Stimulated activated CD8-positive, alpha-beta memory T cell treated with anti-CD3 and anti-CD28 coated beads, Interleukin-15, amount 100 ng/mL, for 1 hour (primary cell): ENCODE measurements at regions not wholly inside any gene's neighbourhood (a gene's known extent, or its start where the extent isn't known, plus 50 kb on each side); places are given as distances from the start of the nearest gene placed in this dataset.
A peak's percentile ranks its signal among the peaks of the same experiment; 100 is the strongest.

Experiments used
- DNase-seq: peaks from one replicate; pipeline ENCODE4 v3.0.0-alpha.2; 2020; ENCODE audit warnings: low read depth

- no peak for DNase-seq
Measured at GRCh38 chr12:46131732-46132469, 136.9 kb downstream of the SLC38A1 start.

GRCh38 chr12:46127656-46128055, 137.3 kb upstream of the SCAF11 start:
- no peak for DNase-seq

- DNase-seq, result no peak
Measured at GRCh38 chr12:46126050-46126727, 135.8 kb upstream of the SCAF11 start.

GRCh38 chr12:46124848-46125619, 134.7 kb upstream of the SCAF11 start:
- DNase-seq, result peak; percentile 22

DNA sequence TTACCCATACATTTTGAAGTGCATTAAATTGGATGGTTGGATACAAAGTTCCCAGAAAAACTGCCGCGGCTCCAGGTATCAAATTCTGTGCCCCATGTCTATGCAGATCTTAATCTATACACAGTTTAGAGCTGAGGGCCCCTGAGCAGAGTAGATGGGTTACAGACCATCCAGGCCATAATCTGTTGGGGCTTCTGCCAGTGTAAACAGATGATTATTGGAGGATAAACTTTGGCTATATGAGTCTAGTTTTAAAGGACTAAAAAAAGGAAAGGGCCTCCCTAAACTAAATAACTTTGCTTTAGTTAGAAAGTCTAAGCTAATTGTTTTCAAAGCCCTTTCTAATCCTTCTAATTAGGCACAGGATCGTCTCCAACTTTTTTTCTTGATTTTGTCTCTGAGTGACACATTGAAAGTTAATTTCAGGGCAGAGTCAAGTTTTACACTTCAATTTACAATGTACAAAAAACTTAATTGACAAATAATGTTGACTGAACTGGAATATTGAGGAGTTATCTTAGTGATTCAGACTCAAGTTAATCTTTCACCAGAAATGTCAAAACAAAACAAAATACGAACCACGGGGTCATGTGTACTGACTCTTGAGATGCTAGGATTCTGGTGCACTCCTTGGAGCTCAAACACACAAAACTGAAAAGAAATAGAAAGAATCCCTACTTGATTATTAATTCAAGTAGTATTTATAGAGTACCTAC, 133.9 kb upstream of the SCAF11 start:
- no peak for DNase-seq

- no peak for DNase-seq
Measured at GRCh38 chr12:46112364-46112763, 122.0 kb upstream of the SCAF11 start.

GRCh38 chr12:46111715-46112114, 121.3 kb upstream of the SCAF11 start:
- no peak for DNase-seq

DNA sequence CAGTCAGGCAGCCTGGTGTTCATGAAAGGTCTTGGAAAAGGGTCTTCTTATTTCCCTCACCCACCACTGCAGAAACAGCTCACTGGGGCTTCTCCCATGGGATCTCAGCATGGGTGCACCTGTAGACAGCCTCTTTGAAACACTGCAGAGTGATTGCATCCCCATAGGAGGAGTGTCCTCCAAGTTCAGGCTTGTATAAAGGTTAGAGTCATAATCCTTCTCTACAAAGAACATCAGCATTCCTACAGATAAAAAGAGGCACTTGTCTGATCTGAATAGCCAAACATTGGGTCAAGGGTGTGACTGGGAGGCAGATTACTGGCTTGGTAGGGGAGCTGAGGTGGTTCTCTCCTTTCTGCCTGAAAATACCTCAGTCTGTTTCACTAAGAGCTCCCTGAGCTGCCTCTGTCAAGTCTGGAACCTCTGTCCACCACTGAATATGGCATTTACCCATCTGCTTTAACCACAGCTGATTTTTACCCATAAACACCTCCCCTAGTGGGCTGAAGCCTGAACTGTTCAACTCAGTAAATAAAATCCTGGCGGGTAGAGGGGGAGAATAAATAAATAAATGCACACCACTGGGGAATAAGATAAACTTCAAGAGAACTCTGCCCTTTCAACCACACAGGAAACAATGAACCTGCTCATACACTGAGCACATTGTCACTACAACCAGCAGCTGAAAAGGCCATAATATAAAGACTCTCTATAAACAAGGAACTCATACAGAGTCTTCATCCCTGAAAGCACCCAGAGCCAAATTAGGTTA, 120.7 kb upstream of the SCAF11 start:
- DNase-seq, result no peak

- DNase-seq, result no peak
Measured at GRCh38 chr12:46110223-46110611, 119.8 kb upstream of the SCAF11 start.

GRCh38 chr12:46109343-46110222, 119.2 kb upstream of the SCAF11 start:
- no peak for DNase-seq

DNA sequence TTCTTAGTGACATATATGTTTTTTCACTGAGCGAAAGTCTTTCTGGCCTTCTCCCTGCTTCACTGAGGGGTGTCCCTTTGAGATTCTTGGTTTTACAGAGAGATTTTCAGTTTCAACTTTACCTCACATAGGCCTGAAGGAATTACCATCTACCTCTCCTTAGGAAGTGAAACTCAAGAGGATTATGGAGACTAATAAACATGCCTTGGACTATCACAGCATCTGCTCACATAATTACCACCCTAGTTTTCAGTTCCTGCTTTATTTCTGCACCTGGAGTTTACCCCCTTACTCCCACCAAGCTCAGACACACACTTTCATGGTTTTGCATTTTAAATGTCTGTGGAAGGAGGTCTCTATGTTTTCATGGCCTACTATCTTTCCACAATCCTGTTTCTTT, 118.3 kb upstream of the SCAF11 start:
- no peak for DNase-seq

- DNase-seq, result no peak
Measured at GRCh38 chr12:46107591-46107990, 117.2 kb upstream of the SCAF11 start.

GRCh38 chr12:46105735-46106134, 115.4 kb upstream of the SCAF11 start:
- DNase-seq, result no peak

DNA sequence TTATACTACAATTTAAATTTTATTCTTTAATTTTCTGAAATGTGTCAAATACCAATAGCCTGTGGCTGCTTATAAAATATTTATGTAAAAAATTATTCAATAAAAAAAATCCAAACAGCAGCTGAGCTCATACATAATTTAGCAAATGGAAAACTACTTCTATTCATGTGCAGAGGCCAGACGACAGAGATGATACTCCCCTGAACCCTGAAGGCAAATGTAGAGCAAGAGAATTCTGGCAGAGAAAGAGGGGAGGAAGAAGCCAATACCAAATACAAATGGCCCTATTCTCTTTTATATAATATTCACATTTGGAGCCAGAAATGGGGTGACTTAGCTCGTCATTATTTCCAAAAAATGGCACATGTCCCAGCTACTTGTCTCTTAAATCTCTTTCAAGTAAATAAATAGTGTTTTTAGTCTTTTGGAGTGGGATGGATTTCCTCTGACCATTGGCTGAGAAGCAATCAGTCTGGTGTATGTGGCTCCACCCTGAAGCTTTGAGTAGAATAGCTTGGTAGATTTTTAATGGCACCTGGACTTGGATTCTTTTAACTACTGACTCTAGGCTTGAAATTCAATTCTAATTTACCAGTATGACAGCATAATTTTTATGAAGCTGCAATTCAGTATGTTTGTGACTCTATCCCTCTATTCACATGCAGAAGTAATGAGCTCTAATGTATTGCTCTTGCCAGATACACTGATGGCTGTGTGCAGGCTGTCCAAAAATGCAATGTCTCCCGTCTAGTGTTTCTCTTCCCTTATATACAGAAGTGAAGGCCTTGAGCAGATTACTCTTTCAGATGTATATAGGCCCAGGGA, 113.4 kb upstream of the SCAF11 start:
- DNase-seq, result no peak

DNA sequence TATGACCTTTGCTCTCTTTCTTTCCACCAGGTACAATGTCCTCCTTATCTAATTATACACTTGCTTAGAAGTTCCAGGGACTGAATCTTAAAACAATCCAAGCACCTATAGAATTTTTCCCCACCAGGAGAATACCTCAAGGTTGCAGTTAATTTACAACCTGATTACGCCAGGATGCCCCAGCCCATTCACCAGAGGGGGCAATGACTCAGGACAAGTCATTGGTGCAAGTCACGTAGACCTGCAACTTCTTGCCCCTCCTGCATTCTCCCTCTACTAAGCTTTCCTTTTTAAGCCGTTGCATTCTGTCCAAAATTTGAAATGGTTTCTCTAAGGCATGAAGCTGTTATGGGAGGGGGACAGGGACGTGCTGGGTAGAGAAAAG, 111.1 kb upstream of the SCAF11 start:
- no peak for DNase-seq

DNA sequence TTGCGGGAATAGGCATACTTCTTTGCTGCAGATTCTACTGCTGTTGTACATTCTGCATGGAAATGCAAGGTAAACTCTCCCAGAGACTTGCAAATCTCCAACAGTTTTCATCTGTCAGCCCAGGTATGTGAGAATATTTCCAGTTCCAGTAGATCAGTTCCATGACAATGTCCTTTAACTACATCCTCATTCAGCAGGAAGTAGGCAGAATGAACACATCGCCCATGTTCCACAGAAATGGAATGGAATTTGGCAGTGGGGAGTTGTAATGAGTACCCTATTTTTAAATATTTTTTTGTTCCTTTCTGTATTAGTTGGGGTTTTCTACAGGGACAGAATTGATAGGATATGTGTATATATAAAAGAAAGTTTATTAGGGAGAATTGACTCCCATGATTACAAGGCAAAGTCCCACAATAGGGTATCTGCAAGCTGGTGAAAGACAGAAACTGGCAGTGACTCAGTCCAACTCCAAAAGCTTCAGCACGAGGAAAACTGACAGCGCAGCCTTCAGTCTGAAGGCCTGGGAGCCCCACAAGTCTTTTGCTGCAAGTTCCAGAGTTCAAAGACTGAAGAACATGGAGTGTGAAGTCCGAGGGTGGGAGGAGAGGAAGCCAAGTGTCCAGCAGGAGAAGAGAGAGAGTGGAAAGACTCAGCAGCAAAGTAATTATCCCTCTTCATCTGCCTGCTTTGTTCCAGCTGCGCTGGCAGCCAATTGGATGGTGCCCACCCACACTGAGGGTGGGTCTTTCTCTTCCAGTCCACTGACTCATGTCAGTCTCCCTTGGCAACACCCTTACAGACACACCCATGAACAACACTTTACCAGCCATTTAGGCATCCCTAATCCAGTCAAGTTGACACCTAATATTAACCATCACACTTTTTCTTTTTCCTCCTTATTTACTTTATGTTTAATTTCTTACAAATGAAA, 110.4 kb upstream of the SCAF11 start:
- no peak for DNase-seq

DNA sequence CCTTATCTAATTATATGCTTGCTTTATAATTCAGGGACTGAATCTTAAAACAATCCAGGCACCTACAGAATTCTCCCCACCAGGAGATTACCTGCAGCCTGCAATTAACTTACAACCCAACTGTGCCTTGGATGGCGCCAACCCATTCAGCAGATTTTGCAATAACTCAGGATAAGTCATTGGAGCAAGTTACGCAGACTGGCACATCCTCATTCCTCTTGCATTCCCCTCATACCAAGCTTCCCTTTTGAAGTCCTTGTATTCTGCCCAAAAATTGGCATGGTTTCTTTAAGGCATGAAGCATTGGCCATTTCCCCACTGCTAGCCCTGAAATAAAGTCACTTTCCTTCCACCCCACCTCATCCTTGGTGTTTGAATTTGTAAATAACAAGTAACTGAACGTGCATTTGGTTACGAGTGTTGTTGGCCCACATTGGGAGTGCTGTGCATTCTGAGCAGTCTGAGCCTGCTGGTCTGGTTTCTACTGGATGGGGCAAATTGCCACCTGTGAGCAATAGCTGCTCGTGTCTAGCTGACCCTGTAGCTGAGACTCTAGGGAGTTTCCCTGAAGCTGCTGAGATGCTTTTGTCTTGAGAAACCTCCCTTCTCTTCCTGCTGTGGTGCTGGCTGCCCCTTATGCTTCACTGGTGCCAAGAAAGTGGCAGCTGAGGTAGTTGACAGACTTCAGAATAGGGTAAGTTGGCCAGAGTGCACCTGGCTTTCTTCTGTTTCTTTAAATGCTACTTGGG, 99.2 kb upstream of the SCAF11 start:
- DNase-seq, result no peak

- DNase-seq, result no peak
Measured at GRCh38 chr12:46087916-46088439, 97.6 kb upstream of the SCAF11 start.
